H1 (cell line): ENCODE measurements at regions not wholly inside any gene's neighbourhood (a gene's known extent, or its start where the extent isn't known, plus 50 kb on each side); places are given as distances from the start of the nearest gene placed in this dataset.

Experiments
- CTCF ChIA-PET: fragments of 300-600 bp; sonication (Branson Sonifier 250); formaldehyde crosslinking; loops from one replicate; lab custom pipeline; 2021; ENCODE audit not compliant: partially characterized antibody; lab: Charles Lee
- POLR2A ChIA-PET: fragments of 300-600 bp; sonication (Branson Sonifier 250); formaldehyde crosslinking; loops from one replicate; lab custom pipeline; 2021; ENCODE audit warnings: inconsistent platforms; ENCODE audit not compliant: partially characterized antibody; lab: Charles Lee
- DNase-seq, 2 experiments: peaks; one replicate each; pipeline versions ENCODE4 v3.0.0 to v3.0.0-alpha.2; 2010 to 2022; ENCODE audit warnings: low spot score in 2 of 2, low read depth in 1 of 2, mixed read lengths in 1 of 2
- FAIRE-seq: peaks from 2 replicates; lab custom pipeline; 2011; peaks lifted over from hg19 to GRCh38; lab: Jason Lieb, UNC
- H2AFZ ChIP-seq: 2 replicates; pipeline ENCODE4 v1.8.1; 2012; ENCODE audit warnings: low read length, inconsistent platforms
- H2AK5ac ChIP-seq: 2 replicates; pipeline ENCODE4 v1.6.1; 2013; ENCODE audit warnings: low read depth, low read length
- H2BK120ac ChIP-seq: replicated peaks from 2 replicates; pipeline ENCODE3; 2013; ENCODE audit warnings: low read depth, low read length, inconsistent platforms
- H2BK12ac ChIP-seq: 2 replicates; pipeline ENCODE4 v1.6.1; 2013; ENCODE audit warnings: low read depth, low read length
- H2BK15ac ChIP-seq: 2 replicates; pipeline ENCODE4 v1.6.1; 2013; ENCODE audit warnings: low read length
- H2BK20ac ChIP-seq: 2 replicates; pipeline ENCODE4 v1.6.1; 2013; ENCODE audit warnings: low read length
- H2BK5ac ChIP-seq: 2 replicates; pipeline ENCODE4 v1.6.1; 2013; ENCODE audit warnings: low read depth, low read length
- H3K14ac ChIP-seq: 2 replicates; pipeline ENCODE4 v1.6.1; 2013; ENCODE audit warnings: inconsistent platforms; ENCODE audit not compliant: insufficient read length
- H3K18ac ChIP-seq: 2 replicates; pipeline ENCODE4 v1.6.1; 2013; ENCODE audit warnings: low read length; ENCODE audit errors: extremely low read depth
- H3K23ac ChIP-seq: 2 replicates; pipeline ENCODE4 v1.6.1; 2013; ENCODE audit warnings: inconsistent platforms; ENCODE audit not compliant: insufficient read length
- H3K23me2 ChIP-seq: 2 replicates; pipeline ENCODE4 v1.6.1; 2013; ENCODE audit warnings: low read depth, low read length
- H3K27ac ChIP-seq: 2 replicates; pipeline ENCODE4 v1.6.1; 2011; ENCODE audit warnings: low read depth, low read length, inconsistent platforms
- H3K27me3 ChIP-seq, 4 experiments: replicated peaks in 1 of 4; 1 replicate in 1 of 4; 2 replicates in 3 of 4; pipeline versions ENCODE4 v1.6.1 to v1.8.1; 2011 to 2013; ENCODE audit warnings: low read length in 3 of 4, mild to moderate bottlenecking in 3 of 4, inconsistent platforms in 2 of 4, mixed read lengths in 2 of 4, moderate library complexity in 1 of 4; ENCODE audit not compliant: control insufficient read depth in 3 of 4, insufficient read depth in 3 of 4; ENCODE audit errors: extremely low read depth in 1 of 4
- H3K36me3 ChIP-seq, 4 experiments: 2 replicates each; pipeline versions ENCODE4 v1.6.1 to v1.8.1; 2011 to 2013; ENCODE audit warnings: mild to moderate bottlenecking in 4 of 4, low read length in 3 of 4, moderate library complexity in 2 of 4, control low read depth in 1 of 4, inconsistent platforms in 1 of 4; ENCODE audit not compliant: insufficient read depth in 4 of 4, control insufficient read depth in 2 of 4
- H3K4ac ChIP-seq: replicated peaks from 2 replicates; pipeline ENCODE3; 2013; ENCODE audit warnings: low read length, low read depth, mixed read lengths, inconsistent platforms; ENCODE audit not compliant: insufficient read length
- H3K4me1 ChIP-seq, 4 experiments: replicated peaks in 1 of 4; 1 replicate in 1 of 4; 2 replicates in 3 of 4; pipeline versions ENCODE4 v1.6.1 to v1.8.1; 2011 to 2013; ENCODE audit warnings: low read length in 3 of 4, inconsistent platforms in 2 of 4, mixed read lengths in 1 of 4; ENCODE audit not compliant: insufficient read depth in 4 of 4, control insufficient read depth in 3 of 4
- H3K4me2 ChIP-seq, 2 experiments: 2 replicates each; pipeline versions ENCODE4 v1.6.1 to v1.8.1; 2011 to 2013; ENCODE audit warnings: low read depth in 2 of 2, low read length in 2 of 2, control low read depth in 1 of 2, inconsistent platforms in 1 of 2, mild to moderate bottlenecking in 1 of 2; ENCODE audit not compliant: insufficient read depth in 1 of 2
- H3K4me3 ChIP-seq, 4 experiments: fragments of 200-600, 300-600 bp in 1 of 4; sonication (generic), shearing (Covaris generic), sonication (Bioruptor Twin) in 1 of 4; 2 replicates each; pipeline versions ENCODE4 v1.5.1 to v1.8.1; 2011 to 2016; ENCODE audit warnings: low read length in 4 of 4, low read depth in 3 of 4, control low read depth in 2 of 4, inconsistent platforms in 2 of 4, mild to moderate bottlenecking in 2 of 4, mixed read lengths in 1 of 4, moderate library complexity in 1 of 4; ENCODE audit not compliant: insufficient read depth in 2 of 4; ENCODE audit errors: extremely low read depth in 1 of 4
- H3K56ac ChIP-seq: replicated peaks from 2 replicates; pipeline ENCODE3; 2013; ENCODE audit warnings: low read depth, mild to moderate bottlenecking, mixed read lengths, low read length, inconsistent platforms; ENCODE audit not compliant: insufficient read length
- H3K79me1 ChIP-seq: 2 replicates; pipeline ENCODE4 v1.6.1; 2013; ENCODE audit warnings: low read depth, low read length, control low read depth
- H3K79me2 ChIP-seq, 2 experiments: 2 replicates each; pipeline versions ENCODE4 v1.6.1 to v1.8.1; 2012 to 2013; ENCODE audit warnings: low read length in 2 of 2, mild to moderate bottlenecking in 2 of 2, inconsistent platforms in 1 of 2; ENCODE audit not compliant: insufficient read depth in 2 of 2, control insufficient read depth in 1 of 2
- H3K9ac ChIP-seq, 4 experiments: replicated peaks in 1 of 4; 1 replicate in 1 of 4; 2 replicates in 3 of 4; pipeline versions ENCODE4 v1.6.1 to v1.8.1; 2011 to 2013; ENCODE audit warnings: low read depth in 3 of 4, low read length in 3 of 4, control low read depth in 2 of 4, mild to moderate bottlenecking in 2 of 4, moderate library complexity in 2 of 4, inconsistent platforms in 1 of 4; ENCODE audit errors: extremely low read depth in 1 of 4
- H3K9me3 ChIP-seq, 2 experiments: 2 replicates each; pipeline versions ENCODE4 v1.6.1 to v1.8.1; 2012 to 2013; ENCODE audit warnings: mild to moderate bottlenecking in 2 of 2, moderate library complexity in 2 of 2, control low read depth in 1 of 2, inconsistent platforms in 1 of 2, low read depth in 1 of 2, low read length in 1 of 2, mixed read lengths in 1 of 2; ENCODE audit not compliant: insufficient read depth in 2 of 2
- H4K20me1 ChIP-seq, 2 experiments: replicated peaks in 1 of 2; 2 replicates each; pipeline versions ENCODE3 to v1.8.1; 2011 to 2013; ENCODE audit warnings: inconsistent platforms in 2 of 2, low read length in 2 of 2, mild to moderate bottlenecking in 1 of 2; ENCODE audit not compliant: insufficient read depth in 2 of 2, control insufficient read depth in 1 of 2
- H4K5ac ChIP-seq: 2 replicates; pipeline ENCODE4 v1.6.1; 2013; ENCODE audit warnings: low read length, low read depth, mixed read lengths, inconsistent platforms; ENCODE audit not compliant: insufficient read length
- H4K8ac ChIP-seq: 2 replicates; pipeline ENCODE4 v1.8.0; 2013; ENCODE audit warnings: mild to moderate bottlenecking, moderate library complexity, low read length, inconsistent platforms; ENCODE audit not compliant: insufficient read depth; ENCODE audit errors: extremely low read depth
- H4K91ac ChIP-seq: replicated peaks from 2 replicates; pipeline ENCODE3; 2013; ENCODE audit warnings: low read length, mixed read lengths, inconsistent platforms; ENCODE audit not compliant: insufficient read length
- BACH1 ChIP-seq: IDR thresholded peaks from 2 replicates; pipeline ENCODE4 v1.6.1; 2012; ENCODE audit warnings: low read length, improper control_type of control experiment
- CEBPB ChIP-seq: IDR thresholded peaks from 2 replicates; pipeline ENCODE4 v1.6.1; 2012; ENCODE audit warnings: low read depth, low read length
- EGR1 ChIP-seq: IDR thresholded peaks from 2 replicates; pipeline ENCODE4 v1.6.1; 2011; ENCODE audit warnings: low read depth, low read length, borderline replicate concordance
- GABPA ChIP-seq: IDR thresholded peaks from 2 replicates; pipeline ENCODE4 v1.6.1; 2011; ENCODE audit warnings: mild to moderate bottlenecking, low read length, moderate library complexity, borderline replicate concordance; ENCODE audit not compliant: insufficient read depth
- GTF2F1 ChIP-seq: IDR thresholded peaks from 2 replicates; pipeline ENCODE4 v1.6.1; 2012; ENCODE audit warnings: low read depth, low read length, improper control_type of control experiment, borderline replicate concordance
- KDM4A ChIP-seq: IDR thresholded peaks from one replicate; pipeline ENCODE4 v1.7.1; 2012; ENCODE audit warnings: low read depth, mild to moderate bottlenecking, moderate library complexity, low read length, inconsistent platforms; ENCODE audit not compliant: severe bottlenecking
- KDM5A ChIP-seq: fragments of 200-600 bp; IDR thresholded peaks from 2 replicates; pipeline ENCODE4 v1.7.1; 2012; ENCODE audit warnings: mild to moderate bottlenecking, low read length, inconsistent platforms, mixed read lengths
- MAFK ChIP-seq: IDR thresholded peaks from 2 replicates; pipeline ENCODE4 v1.6.1; 2012; ENCODE audit warnings: low read depth, mild to moderate bottlenecking, improper control_type of control experiment, low read length
- PHF8 ChIP-seq: fragments of 200-600 bp; sonication (generic); conservative IDR thresholded peaks from 2 replicates; pipeline ENCODE4 v1.7.1; 2012; ENCODE audit warnings: low read depth, mild to moderate bottlenecking, inconsistent platforms, low read length, moderate library complexity
- SIN3A ChIP-seq, 2 experiments: IDR thresholded peaks in 1 of 2; conservative IDR thresholded peaks in 1 of 2; 2 replicates each; pipeline ENCODE4 v1.6.1; 2011 to 2012; ENCODE audit warnings: low read length in 2 of 2, improper control_type of control experiment in 1 of 2, low read depth in 1 of 2, mild to moderate bottlenecking in 1 of 2
- WGBS, 2 experiments: shearing (Covaris generic) in 1 of 2; methylation state at CpG; one replicate each; pipeline versions ENCODE4 v1.1.6 to v1.1.7; 2013 to 2015; ENCODE audit warnings: low lambda C conversion rate in 2 of 2, mixed read lengths in 2 of 2, inconsistent platforms in 1 of 2, low coverage in 1 of 2, missing lambda C conversion rate in 1 of 2; ENCODE audit not compliant: insufficient replicate concordance in 2 of 2, insufficient coverage in 1 of 2, insufficient read length in 1 of 2; ENCODE audit errors: extremely low coverage in 1 of 2, missing lambda C conversion rate in 1 of 2; 5-methylcytosine and 5-hydroxymethylcytosine counted together

DNA sequence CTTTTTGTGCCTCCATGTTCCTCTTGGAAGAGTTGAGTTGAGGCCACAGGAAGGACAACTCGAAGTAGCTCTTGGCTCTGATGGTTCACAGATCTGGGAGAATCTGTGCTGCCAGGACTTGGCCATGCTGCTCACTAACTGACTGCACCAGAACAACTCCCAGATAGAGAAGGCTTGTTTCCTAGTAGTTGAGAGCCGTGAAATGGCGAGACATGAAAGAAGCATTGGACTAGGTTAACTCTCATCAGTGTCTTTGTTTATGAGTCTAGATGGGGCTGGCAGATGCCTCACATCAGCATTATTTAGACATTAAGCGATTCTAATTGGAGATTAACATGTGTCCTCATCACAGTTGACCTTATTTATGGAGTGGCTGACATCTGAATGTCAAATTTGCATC lies 92.9 kb upstream of the AGBL1 start:
- Histone ChIP-seq H3K27ac (no peak overlapping the region), H4K91ac (no peak overlapping the region), H4K5ac (no peak overlapping the region), H4K8ac (no peak overlapping the region), H3K27me3 (no peaks in the 10 kb centered on the region), H2AFZ (no peak overlapping the region), H3K4me2 (no peak overlapping the region)
- WGBS, 2 experiments = 88% methylated on average over 4 of the region's 4 CpGs; no CpG with 5 or more reads in 1 of the 2 experiments
- TF ChIP-seq GTF2F1 = no peak
- no peak for TF ChIP-seq MAFK
- no peak for TF ChIP-seq GABPA
- no peak for TF ChIP-seq EGR1
- no peak for TF ChIP-seq KDM5A
- no peak for TF ChIP-seq SIN3A (conservative IDR thresholded peaks at IDR 0.05 in 1 of 2, IDR thresholded peaks at IDR 0.05 in 1 of 2; ENCODE audit: low read depth in 1 of 2, low read length in 2 of 2)
- TF ChIP-seq CEBPB = no peak
- TF ChIP-seq PHF8 = no peak
- TF ChIP-seq BACH1 = no peak
- TF ChIP-seq KDM4A = no peak
- TF ChIP-seq, all 59 proteins: peak for 0
- no peak for DNase-seq
- Histone ChIP-seq H3K79me2 (no peaks in the 10 kb centered on the region), H3K4me1 (no peaks in the 10 kb centered on the region), H2BK15ac (no peak overlapping the region), H4K20me1 (no peaks in the 10 kb centered on the region), H2BK12ac (no peak overlapping the region), H2BK5ac (no peak overlapping the region), H3K56ac (no peak overlapping the region), H3K23me2 (no peaks in the 10 kb centered on the region), H3K4ac (no peak overlapping the region), H3K4me3 (no peak overlapping the region), H3K14ac (no peak overlapping the region), H2BK20ac (no peak overlapping the region), H3K36me3 (no peaks in the 10 kb centered on the region), H3K18ac (no peak overlapping the region), H3K9ac (no peak overlapping the region), H2AK5ac (no peak overlapping the region), H3K9me3 (peaks cover 0 to 2% of the 10 kb centered on the region in 2 experiments; a peak in 1 of 4 replicates), H3K79me1 (no peaks in the 10 kb centered on the region), H3K23ac (no peak overlapping the region), H2BK120ac (no peak overlapping the region)
- POLR2A ChIA-PET = no interaction called here
- CTCF ChIA-PET = no interaction called here
- FAIRE-seq = no peak
